ENCODE measurements at regions not wholly inside any gene's neighbourhood (a gene's known extent, or its start where the extent isn't known, plus 50 kb on each side); places are given as distances from the start of the nearest gene placed in this dataset.

GRCh38 chr14:43019826-43020225, 1413.2 kb downstream of the LRFN5 start:
- DNase-seq, result no peak
- H3K4me3 ChIP-seq (replicated peaks in 1 of 3), result no peak overlapping the region
- no peak overlapping the region for H3K27ac ChIP-seq
- H3K9me3 ChIP-seq, result no peaks in the 10 kb centered on the region
- no peaks in the 10 kb centered on the region for H3K36me3 ChIP-seq
- intact Hi-C loops (cut with DNase I), result no loop called here
- no peaks in the 10 kb centered on the region for H3K27me3 ChIP-seq
- TF ChIP-seq CTCF (IDR thresholded peaks at IDR 0.05), result no peak
- no peak for TF ChIP-seq POLR2A (IDR thresholded peaks at IDR 0.05)
- no peaks in the 10 kb centered on the region for H3K4me1 ChIP-seq

GRCh38 chr14:43014338-43014737, 1407.7 kb downstream of the LRFN5 start:
- no peak for DNase-seq
- WGBS, 2 donors, result 78 to 91% methylated on average over 1 of the region's 1 CpG
- intact Hi-C loops (cut with DNase I), result no loop called here
- Histone ChIP-seq H3K27ac (no peak overlapping the region), H3K4me1 (no peaks in the 10 kb centered on the region), H3K27me3 (no peaks in the 10 kb centered on the region), H3K4me3 (replicated peaks in 1 of 3) (no peak overlapping the region), H3K36me3 (no peaks in the 10 kb centered on the region), H3K9me3 (no peaks in the 10 kb centered on the region)
- TF ChIP-seq POLR2A (IDR thresholded peaks at IDR 0.05), result no peak
- no peak for TF ChIP-seq CTCF (IDR thresholded peaks at IDR 0.05)

- Histone ChIP-seq H3K4me3 (replicated peaks in 1 of 3) (no peak overlapping the region), H3K27me3 (no peaks in the 10 kb centered on the region), H3K9me3 (no peaks in the 10 kb centered on the region), H3K4me1 (no peaks in the 10 kb centered on the region), H3K36me3 (no peaks in the 10 kb centered on the region), H3K27ac (no peak overlapping the region)
- 88 to 89% methylated on average over 1 of the region's 1 CpG for WGBS, 2 donors
- no peak for DNase-seq
- intact Hi-C loops (cut with DNase I), result no loop called here
- no peak for TF ChIP-seq POLR2A (IDR thresholded peaks at IDR 0.05)
- no peak for TF ChIP-seq CTCF (IDR thresholded peaks at IDR 0.05)
These were observed 1406.1 kb downstream of the LRFN5 start for GRCh38 chr14:43012817-43013216.

GRCh38 chr14:43005807-43006206, 1399.1 kb downstream of the LRFN5 start:
- intact Hi-C loops (cut with DNase I), result no loop called here
- no peaks in the 10 kb centered on the region for H3K9me3 ChIP-seq
- 50 to 53% methylated on average over 1 of the region's 1 CpG for whole genome bisulfite sequencing, 2 donors

GRCh38 chr14:43003845-43004244, 1397.2 kb downstream of the LRFN5 start:
- no peaks in the 10 kb centered on the region for H3K36me3 ChIP-seq
- no peaks in the 10 kb centered on the region for H3K4me1 ChIP-seq
- no peak overlapping the region for H3K4me3 ChIP-seq (replicated peaks in 1 of 3)
- no peak for TF ChIP-seq POLR2A (IDR thresholded peaks at IDR 0.05)
- TF ChIP-seq CTCF (IDR thresholded peaks at IDR 0.05), result no peak
- 88 to 89% methylated on average over 3 of the region's 3 CpGs for WGBS, 2 donors
- no peak overlapping the region for H3K27ac ChIP-seq
- H3K9me3 ChIP-seq, result no peaks in the 10 kb centered on the region
- intact Hi-C loops (cut with DNase I), result no loop called here
- DNase-seq, result no peak
- H3K27me3 ChIP-seq, result no peaks in the 10 kb centered on the region

More at GRCh38 chr14:43005807-43006206, 1399.1 kb downstream of the LRFN5 start:
- Histone ChIP-seq H3K27ac (no peak overlapping the region), H3K4me3 (replicated peaks in 1 of 3) (no peak overlapping the region), H3K27me3 (no peaks in the 10 kb centered on the region), H3K36me3 (no peaks in the 10 kb centered on the region), H3K4me1 (no peaks in the 10 kb centered on the region)
- DNase-seq, result no peak
- TF ChIP-seq POLR2A (IDR thresholded peaks at IDR 0.05), result no peak
- no peak for TF ChIP-seq CTCF (IDR thresholded peaks at IDR 0.05)

All from thyroid gland (tissue), 4 donors.